Upper lobe of left lung (tissue), 6 donors: ENCODE measurements at regions not wholly inside any gene's neighbourhood (a gene's known extent, or its start where the extent isn't known, plus 50 kb on each side); places are given as distances from the start of the nearest gene placed in this dataset.
A peak's percentile ranks its signal among the peaks of the same experiment; 100 is the strongest.

ENCODE experiments used
- ATAC-seq, 2 donors: fragments of 200-7000 bp; cut with Tn5 transposase; one replicate each; pipeline ENCODE4 v1.9.1; 2022; ENCODE audit warnings: mild to moderate bottlenecking in 2 of 2, moderate library complexity in 2 of 2; ENCODE audit not compliant: low FRiP score in 2 of 2
- DNase-seq, 2 donors: peaks; one replicate each; pipeline ENCODE4 v3.0.0-alpha.2; 2019 to 2020
- H3K27ac ChIP-seq, 4 donors: fragments of 200-600 bp; sonication (generic); one replicate each; pipeline ENCODE4 v1.5.1; 2016 to 2019
- H3K27me3 ChIP-seq, 4 donors: fragments of 200-600 bp; sonication (generic); one replicate each; pipeline ENCODE4 v1.5.1; 2017 to 2019
- H3K36me3 ChIP-seq, 4 donors: fragments of 200-600 bp; sonication (generic); one replicate each; pipeline ENCODE4 v1.5.1; 2016 to 2019
- H3K4me1 ChIP-seq, 4 donors: fragments of 200-600 bp; sonication (generic); one replicate each; pipeline ENCODE4 v1.5.1; 2018 to 2019
- H3K4me3 ChIP-seq, 4 donors: fragments of 200-600 bp; sonication (generic); one replicate each; pipeline ENCODE4 v1.5.1; 2017 to 2019; ENCODE audit warnings: mild to moderate bottlenecking in 2 of 4, moderate library complexity in 1 of 4
- H3K9me3 ChIP-seq, 4 donors: fragments of 200-600 bp; sonication (generic); one replicate each; pipeline ENCODE4 v1.5.1; 2018 to 2019
- EP300 ChIP-seq, 4 donors: sonication (generic); formaldehyde crosslinking; IDR thresholded peaks; one replicate each; pipeline ENCODE4 v1.5.1; 2017; ENCODE audit warnings: antibody characterized with exemption in 4 of 4, control low read depth in 2 of 4
- POLR2A ChIP-seq, 4 donors: fragments of 450-650 bp; IDR thresholded peaks; one replicate each; pipeline ENCODE4 v1.5.1; 2016 to 2017; ENCODE audit warnings: antibody characterized with exemption in 4 of 4, mild to moderate bottlenecking in 2 of 4
- POLR2AphosphoS5 ChIP-seq, 2 donors: sonication (generic); formaldehyde crosslinking; IDR thresholded peaks; one replicate each; pipeline ENCODE4 v1.5.1; 2017; ENCODE audit warnings: antibody characterized with exemption in 2 of 2
- WGBS, 2 donors: methylation state at CpG; one replicate each; pipeline ENCODE4 v1.1.5; 2017 to 2018; 5-methylcytosine and 5-hydroxymethylcytosine counted together
- TF ChIP-seq, protein P1 (sequence below), 6 experiments: fragments of 450-650 bp in 4 of 6; fragments of 200-600 bp in 2 of 6; sonication (generic) in 2 of 6; IDR thresholded peaks; one replicate each; pipeline ENCODE4 v1.5.1; 2016 to 2019; ENCODE audit warnings: antibody characterized with exemption in 6 of 6
- donor health status: DM: no; HTN: no; CAD: no; lungs with moderate emphysema.
- donor health status: DM: no; HTN: yes; CAD: no; lungs with severe emphysema.

DNA sequence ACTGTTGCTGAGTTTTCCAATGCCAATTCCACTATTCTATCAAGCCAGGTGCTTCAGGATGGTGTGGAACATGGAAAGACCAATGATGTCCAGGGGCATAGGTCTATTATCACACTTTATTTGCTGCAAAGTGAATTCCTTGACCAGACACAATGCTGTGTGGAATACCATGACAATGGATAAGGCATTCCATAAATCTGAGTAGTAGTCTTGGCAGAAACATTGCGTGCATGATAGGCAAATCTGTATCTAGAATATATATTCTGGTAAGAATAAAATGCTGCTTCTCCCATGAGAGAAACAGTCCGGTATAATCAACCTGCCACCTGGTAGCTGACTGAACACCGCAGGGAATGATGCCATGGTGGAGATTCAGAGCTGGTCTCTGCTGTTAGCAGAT, 70.0 kb upstream of the ALDH1A3 start:
- H3K9me3 ChIP-seq = peaks cover 0 to 7% (median 2%) of the 10 kb centered on the region in 4 donors
- 93% methylated on average over 3 of the region's 3 CpGs for WGBS, 2 donors
- TF ChIP-seq, protein P1, sequence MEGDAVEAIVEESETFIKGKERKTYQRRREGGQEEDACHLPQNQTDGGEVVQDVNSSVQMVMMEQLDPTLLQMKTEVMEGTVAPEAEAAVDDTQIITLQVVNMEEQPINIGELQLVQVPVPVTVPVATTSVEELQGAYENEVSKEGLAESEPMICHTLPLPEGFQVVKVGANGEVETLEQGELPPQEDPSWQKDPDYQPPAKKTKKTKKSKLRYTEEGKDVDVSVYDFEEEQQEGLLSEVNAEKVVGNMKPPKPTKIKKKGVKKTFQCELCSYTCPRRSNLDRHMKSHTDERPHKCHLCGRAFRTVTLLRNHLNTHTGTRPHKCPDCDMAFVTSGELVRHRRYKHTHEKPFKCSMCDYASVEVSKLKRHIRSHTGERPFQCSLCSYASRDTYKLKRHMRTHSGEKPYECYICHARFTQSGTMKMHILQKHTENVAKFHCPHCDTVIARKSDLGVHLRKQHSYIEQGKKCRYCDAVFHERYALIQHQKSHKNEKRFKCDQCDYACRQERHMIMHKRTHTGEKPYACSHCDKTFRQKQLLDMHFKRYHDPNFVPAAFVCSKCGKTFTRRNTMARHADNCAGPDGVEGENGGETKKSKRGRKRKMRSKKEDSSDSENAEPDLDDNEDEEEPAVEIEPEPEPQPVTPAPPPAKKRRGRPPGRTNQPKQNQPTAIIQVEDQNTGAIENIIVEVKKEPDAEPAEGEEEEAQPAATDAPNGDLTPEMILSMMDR (IDR thresholded peaks at IDR 0.05) = no peak
- TF ChIP-seq POLR2AphosphoS5 (IDR thresholded peaks at IDR 0.05) (no peak), POLR2A (IDR thresholded peaks at IDR 0.05) (no peak), EP300 (IDR thresholded peaks at IDR 0.05) (no peak)
- no peaks in the 10 kb centered on the region for H3K4me1 ChIP-seq
- H3K4me3 ChIP-seq = no peak overlapping the region
- no peaks in the 10 kb centered on the region for H3K27me3 ChIP-seq
- ATAC-seq (no peak), DNase-seq (no peak)
- H3K36me3 ChIP-seq = no peaks in the 10 kb centered on the region
- H3K27ac ChIP-seq = no peak overlapping the region

DNA sequence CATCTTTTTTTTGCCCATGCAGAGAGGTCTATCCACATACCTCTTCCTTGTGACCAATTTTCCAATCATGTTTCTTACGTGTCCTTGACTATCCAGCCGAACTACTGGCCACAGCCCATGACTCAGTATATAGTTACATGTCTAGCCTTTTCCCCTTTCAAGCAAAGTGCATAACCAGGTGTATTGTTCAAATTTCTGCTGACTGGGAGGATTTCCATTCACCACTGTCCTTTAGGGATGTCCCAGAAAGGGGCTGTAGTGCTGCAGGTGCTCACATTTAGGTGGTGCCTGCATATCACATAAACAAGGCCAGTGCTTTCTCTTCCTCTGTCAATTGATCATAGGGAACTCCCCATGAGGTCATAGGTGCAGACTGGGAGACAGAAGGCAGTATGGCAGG, 69.4 kb upstream of the ALDH1A3 start:
- Histone ChIP-seq H3K4me1 (no peaks in the 10 kb centered on the region), H3K4me3 (no peak overlapping the region), H3K27ac (no peak overlapping the region), H3K9me3 (peaks cover 0 to 7% (median 2%) of the 10 kb centered on the region in 4 donors), H3K27me3 (no peaks in the 10 kb centered on the region), H3K36me3 (no peaks in the 10 kb centered on the region)
- ATAC-seq (no peak), DNase-seq (no peak)
- TF ChIP-seq EP300 (IDR thresholded peaks at IDR 0.05) (no peak), POLR2A (IDR thresholded peaks at IDR 0.05) (no peak), POLR2AphosphoS5 (IDR thresholded peaks at IDR 0.05) (no peak)
- TF ChIP-seq, protein P1 (IDR thresholded peaks at IDR 0.05) = no peak
- WGBS, 2 donors = 97 to 100% methylated on average over 2 of the region's 2 CpGs

DNA sequence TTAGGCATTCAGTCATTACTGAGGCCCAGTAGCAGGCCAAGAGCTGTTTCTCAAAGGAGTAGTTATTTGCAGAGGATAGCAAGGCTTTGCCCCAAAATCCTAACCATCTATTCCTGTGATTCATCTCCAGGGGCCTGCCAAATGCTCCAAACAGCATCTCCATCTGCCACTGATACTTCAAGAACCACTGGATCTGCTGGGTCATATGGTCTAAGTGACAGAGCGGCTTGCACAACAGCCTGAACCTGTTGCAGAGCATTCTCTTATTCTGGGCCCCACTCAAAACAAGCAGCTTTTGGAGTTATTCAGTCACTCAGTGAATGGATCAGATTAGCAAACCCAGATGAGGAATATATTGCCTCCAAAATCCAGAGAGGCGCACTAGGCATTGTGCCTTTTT, 68.8 kb upstream of the ALDH1A3 start:
- WGBS, 2 donors = 94% methylated on average over 2 of the region's 2 CpGs
- H3K36me3 ChIP-seq = no peaks in the 10 kb centered on the region
- no peak overlapping the region for H3K27ac ChIP-seq

DNA sequence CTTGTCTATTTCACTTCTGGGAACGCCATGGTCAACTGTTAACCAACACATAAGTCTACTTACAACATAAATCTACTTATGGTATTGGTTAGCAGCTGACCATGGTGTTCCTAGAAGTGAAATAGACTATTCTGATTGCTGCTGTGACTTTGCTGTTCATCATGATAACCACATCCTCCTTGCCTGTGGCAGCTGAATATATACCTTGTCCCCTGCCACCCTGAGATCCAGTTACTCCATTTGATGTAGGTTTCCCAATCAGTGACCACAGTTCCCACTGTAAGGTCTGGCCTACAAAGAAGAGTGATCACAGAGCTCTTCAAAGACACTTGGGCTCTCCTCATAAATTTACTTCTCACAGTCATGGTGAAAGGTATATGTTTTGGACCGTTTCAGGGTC, 66.8 kb upstream of the ALDH1A3 start:
- TF ChIP-seq POLR2A (IDR thresholded peaks at IDR 0.05) (no peak), POLR2AphosphoS5 (IDR thresholded peaks at IDR 0.05) (no peak), EP300 (IDR thresholded peaks at IDR 0.05) (no peak)
- TF ChIP-seq, protein P1 (IDR thresholded peaks at IDR 0.05) = no peak
- 84 to 94% methylated on average over 2 of the region's 2 CpGs for WGBS, 2 donors
- no peak for DNase-seq

More for the DNA sequence above, 68.8 kb upstream of the ALDH1A3 start:
- no peaks in the 10 kb centered on the region for H3K4me1 ChIP-seq
- peaks cover 0 to 9% (median 4%) of the 10 kb centered on the region in 4 donors for H3K9me3 ChIP-seq
- no peak overlapping the region for H3K4me3 ChIP-seq
- TF ChIP-seq EP300 (IDR thresholded peaks at IDR 0.05) = no peak
- TF ChIP-seq, protein P1 (IDR thresholded peaks at IDR 0.05) = no peak
- TF ChIP-seq POLR2AphosphoS5 (IDR thresholded peaks at IDR 0.05) = no peak
- no peak for TF ChIP-seq POLR2A (IDR thresholded peaks at IDR 0.05)
- DNase-seq = no peak
- no peaks in the 10 kb centered on the region for H3K27me3 ChIP-seq
- ATAC-seq = no peak

DNA sequence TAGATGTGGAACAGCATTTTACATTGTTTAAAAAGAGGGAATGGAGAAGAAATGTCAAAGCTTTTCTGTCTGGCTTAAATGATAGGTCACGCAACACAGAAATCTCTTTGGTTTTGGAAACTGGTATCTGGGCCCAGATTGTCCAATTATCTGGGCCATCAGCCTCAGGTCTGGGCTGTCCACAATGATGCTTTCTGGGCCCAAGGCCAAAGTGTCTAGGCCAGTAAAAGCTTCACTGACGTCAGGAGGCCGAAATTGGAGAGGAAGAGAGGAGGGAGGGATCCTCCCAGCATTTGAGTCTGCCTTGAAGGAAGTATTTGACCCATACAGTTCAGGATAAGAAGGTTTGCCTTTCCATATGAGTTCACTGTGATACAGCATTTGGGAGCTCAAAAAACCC, 60.7 kb upstream of the ALDH1A3 start:
- DNase-seq (no peak), ATAC-seq (peak in 1 of 2 donors; percentile 85)
- Histone ChIP-seq H3K27me3 (no peaks in the 10 kb centered on the region), H3K9me3 (peaks cover 0 to 8% (median 2%) of the 10 kb centered on the region in 4 donors), H3K4me1 (no peaks in the 10 kb centered on the region), H3K27ac (no peak overlapping the region), H3K4me3 (no peak overlapping the region), H3K36me3 (no peaks in the 10 kb centered on the region)
- WGBS, 2 donors = 46 to 54% methylated on average over 3 of the region's 3 CpGs
- TF ChIP-seq POLR2A (IDR thresholded peaks at IDR 0.05) (no peak), POLR2AphosphoS5 (IDR thresholded peaks at IDR 0.05) (no peak), EP300 (IDR thresholded peaks at IDR 0.05) (no peak)
- TF ChIP-seq, protein P1 (IDR thresholded peaks at IDR 0.05) = no peak

More for the DNA sequence above, 66.8 kb upstream of the ALDH1A3 start:
- H3K27me3 ChIP-seq = no peaks in the 10 kb centered on the region
- H3K36me3 ChIP-seq = no peaks in the 10 kb centered on the region
- H3K9me3 ChIP-seq = peaks cover 0 to 8% (median 4%) of the 10 kb centered on the region in 4 donors
- no peaks in the 10 kb centered on the region for H3K4me1 ChIP-seq
- no peak for ATAC-seq
- no peak overlapping the region for H3K4me3 ChIP-seq
- no peak overlapping the region for H3K27ac ChIP-seq
